NCI-H1930 (cell line): ENCODE measurements at regions not wholly inside any gene's neighbourhood (a gene's known extent, or its start where the extent isn't known, plus 50 kb on each side); places are given as distances from the start of the nearest gene placed in this dataset.

Experiments used
- DNase-seq, 2 experiments: peaks; one replicate each; lab custom pipeline; 2025; lab: John Stamatoyannopoulos, UW

- no peak for DNase-seq
Measured at GRCh38 chr2:47315475-47315874, 53.6 kb upstream of the EPCAM start.

- DNase-seq = no peak
Measured at GRCh38 chr2:47313728-47314127, 55.4 kb upstream of the EPCAM start.

GRCh38 chr2:47313141-47313691, 55.9 kb upstream of the EPCAM start:
- no peak for DNase-seq

GRCh38 chr2:47312491-47312850, 56.6 kb upstream of the EPCAM start:
- DNase-seq = no peak

GRCh38 chr2:47311764-47312490, 57.2 kb upstream of the EPCAM start:
- DNase-seq = no peak

- DNase-seq = no peak
Measured at GRCh38 chr2:47310801-47311560, 58.1 kb upstream of the EPCAM start.

GRCh38 chr2:47309952-47310800, 58.9 kb upstream of the EPCAM start:
- no peak for DNase-seq

- no peak for DNase-seq
Measured at GRCh38 chr2:47309472-47309951, 59.6 kb upstream of the EPCAM start.

GRCh38 chr2:47307066-47307465, 62.0 kb upstream of the EPCAM start:
- no peak for DNase-seq

- DNase-seq = no peak
Measured at GRCh38 chr2:47304654-47305053, 64.5 kb upstream of the EPCAM start.

- no peak for DNase-seq
Measured at GRCh38 chr2:47303341-47304148, 65.6 kb upstream of the EPCAM start.

- DNase-seq = no peak
Measured at GRCh38 chr2:47302308-47302707, 66.8 kb upstream of the EPCAM start.

GRCh38 chr2:47301731-47302130, 67.4 kb upstream of the EPCAM start:
- DNase-seq = no peak

- DNase-seq = no peak
Measured at GRCh38 chr2:47301277-47301618, 67.9 kb upstream of the EPCAM start.

GRCh38 chr2:47300609-47301276, 68.4 kb upstream of the EPCAM start:
- no peak for DNase-seq

GRCh38 chr2:47300081-47300480, 69.0 kb upstream of the EPCAM start:
- no peak for DNase-seq

GRCh38 chr2:47299555-47299954, 69.6 kb upstream of the EPCAM start:
- no peak for DNase-seq

GRCh38 chr2:47298771-47299170, 70.3 kb upstream of the EPCAM start:
- DNase-seq = no peak

- DNase-seq = no peak
Measured at GRCh38 chr2:47297767-47298425, 71.2 kb upstream of the EPCAM start.

- no peak for DNase-seq
Measured at GRCh38 chr2:47295981-47296635, 73.0 kb upstream of the EPCAM start.
